ENCODE measurements at regions not wholly inside any gene's neighbourhood (a gene's known extent, or its start where the extent isn't known, plus 50 kb on each side); places are given as distances from the start of the nearest gene placed in this dataset.

DNA sequence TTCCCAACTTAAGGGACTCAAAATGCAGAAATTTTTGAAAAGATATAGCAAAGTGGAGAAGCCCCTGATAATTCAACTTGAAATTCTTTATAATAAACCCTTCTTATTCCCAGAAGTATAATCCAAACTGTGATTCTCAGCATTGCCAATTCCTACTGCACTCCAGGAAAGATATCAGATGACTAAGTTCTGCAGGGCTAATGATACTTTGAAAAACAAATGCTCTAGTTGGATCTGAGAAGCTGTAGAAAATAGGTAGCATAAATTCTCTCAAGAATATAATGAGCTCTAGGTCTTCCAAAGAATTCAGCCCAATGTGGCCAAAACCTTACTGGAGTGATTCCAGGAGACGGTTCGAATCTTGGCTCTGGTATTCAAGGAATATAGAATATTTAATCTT lies 294.0 kb upstream of the PTBP2 start:
- TF ChIP-seq, protein P1, sequence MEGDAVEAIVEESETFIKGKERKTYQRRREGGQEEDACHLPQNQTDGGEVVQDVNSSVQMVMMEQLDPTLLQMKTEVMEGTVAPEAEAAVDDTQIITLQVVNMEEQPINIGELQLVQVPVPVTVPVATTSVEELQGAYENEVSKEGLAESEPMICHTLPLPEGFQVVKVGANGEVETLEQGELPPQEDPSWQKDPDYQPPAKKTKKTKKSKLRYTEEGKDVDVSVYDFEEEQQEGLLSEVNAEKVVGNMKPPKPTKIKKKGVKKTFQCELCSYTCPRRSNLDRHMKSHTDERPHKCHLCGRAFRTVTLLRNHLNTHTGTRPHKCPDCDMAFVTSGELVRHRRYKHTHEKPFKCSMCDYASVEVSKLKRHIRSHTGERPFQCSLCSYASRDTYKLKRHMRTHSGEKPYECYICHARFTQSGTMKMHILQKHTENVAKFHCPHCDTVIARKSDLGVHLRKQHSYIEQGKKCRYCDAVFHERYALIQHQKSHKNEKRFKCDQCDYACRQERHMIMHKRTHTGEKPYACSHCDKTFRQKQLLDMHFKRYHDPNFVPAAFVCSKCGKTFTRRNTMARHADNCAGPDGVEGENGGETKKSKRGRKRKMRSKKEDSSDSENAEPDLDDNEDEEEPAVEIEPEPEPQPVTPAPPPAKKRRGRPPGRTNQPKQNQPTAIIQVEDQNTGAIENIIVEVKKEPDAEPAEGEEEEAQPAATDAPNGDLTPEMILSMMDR (IDR thresholded peaks at IDR 0.05 in 4 of 5, conservative IDR thresholded peaks at IDR 0.05 in 1 of 5): no peak
- TF ChIP-seq POLR2A (IDR thresholded peaks at IDR 0.05): no peak

All from gastrocnemius medialis (tissue), 4 donors.